GM12875 (cell line): ENCODE measurements at regions not wholly inside any gene's neighbourhood (a gene's known extent, or its start where the extent isn't known, plus 50 kb on each side); places are given as distances from the start of the nearest gene placed in this dataset.

Experiments used
- H3K4me3 ChIP-seq: one replicate; pipeline ENCODE4 v1.5.1; 2011; ENCODE audit warnings: low read depth, low read length, control low read depth
- CTCF ChIP-seq: IDR thresholded peaks from 2 replicates; pipeline ENCODE4 v1.5.1; 2011; ENCODE audit warnings: low read depth, mild to moderate bottlenecking, control low read depth, inconsistent platforms, low read length, moderate library complexity, borderline replicate concordance; ENCODE audit not compliant: insufficient read depth

GRCh38 chr4:180152831-180153230, 2090.4 kb upstream of the TENM3 start:
- no peak overlapping the region for H3K4me3 ChIP-seq
- no peak for TF ChIP-seq CTCF

GRCh38 chr4:180153587-180153986, 2089.6 kb upstream of the TENM3 start:
- no peak for TF ChIP-seq CTCF
- no peak overlapping the region for H3K4me3 ChIP-seq

GRCh38 chr4:180156684-180157083, 2086.5 kb upstream of the TENM3 start:
- H3K4me3 ChIP-seq: no peak overlapping the region
- no peak for TF ChIP-seq CTCF

GRCh38 chr4:180160195-180160983, 2082.8 kb upstream of the TENM3 start:
- no peak overlapping the region for H3K4me3 ChIP-seq
- TF ChIP-seq CTCF: no peak

- no peak overlapping the region for H3K4me3 ChIP-seq
- TF ChIP-seq CTCF: no peak
Observed at GRCh38 chr4:180164799-180165198, 2078.4 kb upstream of the TENM3 start.

- no peak for TF ChIP-seq CTCF
- H3K4me3 ChIP-seq: no peak overlapping the region
Observed at GRCh38 chr4:180169394-180169793, 2073.8 kb upstream of the TENM3 start.

GRCh38 chr4:180169966-180170365, 2073.2 kb upstream of the TENM3 start:
- no peak overlapping the region for H3K4me3 ChIP-seq
- TF ChIP-seq CTCF: no peak
